ENCODE measurements at regions not wholly inside any gene's neighbourhood (a gene's known extent, or its start where the extent isn't known, plus 50 kb on each side); places are given as distances from the start of the nearest gene placed in this dataset.

- no TSS peak for BruUV-seq (replicated peaks)
- intact Hi-C loops (cut with micrococcal nuclease; ENCODE audit: unreplicated experiment): no loop called here
- Mint-ChIP-seq H3K4me3 (ENCODE audit: low read depth, unreplicated experiment) (no peak overlapping the region), H3K27ac (ENCODE audit: unreplicated experiment) (no peak overlapping the region), H3K4me1 (ENCODE audit: low read depth, unreplicated experiment) (no peaks in the 10 kb centered on the region), H3K9me3 (ENCODE audit: low read depth, unreplicated experiment) (no peaks in the 10 kb centered on the region), H3K36me3 (ENCODE audit: insufficient read depth, unreplicated experiment) (no peaks in the 10 kb centered on the region), H3K27me3 (ENCODE audit: unreplicated experiment) (no peaks in the 10 kb centered on the region)
- TF ChIP-seq, protein P1, sequence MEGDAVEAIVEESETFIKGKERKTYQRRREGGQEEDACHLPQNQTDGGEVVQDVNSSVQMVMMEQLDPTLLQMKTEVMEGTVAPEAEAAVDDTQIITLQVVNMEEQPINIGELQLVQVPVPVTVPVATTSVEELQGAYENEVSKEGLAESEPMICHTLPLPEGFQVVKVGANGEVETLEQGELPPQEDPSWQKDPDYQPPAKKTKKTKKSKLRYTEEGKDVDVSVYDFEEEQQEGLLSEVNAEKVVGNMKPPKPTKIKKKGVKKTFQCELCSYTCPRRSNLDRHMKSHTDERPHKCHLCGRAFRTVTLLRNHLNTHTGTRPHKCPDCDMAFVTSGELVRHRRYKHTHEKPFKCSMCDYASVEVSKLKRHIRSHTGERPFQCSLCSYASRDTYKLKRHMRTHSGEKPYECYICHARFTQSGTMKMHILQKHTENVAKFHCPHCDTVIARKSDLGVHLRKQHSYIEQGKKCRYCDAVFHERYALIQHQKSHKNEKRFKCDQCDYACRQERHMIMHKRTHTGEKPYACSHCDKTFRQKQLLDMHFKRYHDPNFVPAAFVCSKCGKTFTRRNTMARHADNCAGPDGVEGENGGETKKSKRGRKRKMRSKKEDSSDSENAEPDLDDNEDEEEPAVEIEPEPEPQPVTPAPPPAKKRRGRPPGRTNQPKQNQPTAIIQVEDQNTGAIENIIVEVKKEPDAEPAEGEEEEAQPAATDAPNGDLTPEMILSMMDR (IDR thresholded peaks at IDR 0.05; ENCODE audit: unreplicated experiment): no peak
- no peak for DNase-seq
- CTCF ChIA-PET: no interaction called here
Observed at GRCh38 chr6:98579941-98580340, 254.4 kb upstream of the POU3F2 start.

GRCh38 chr6:98581705-98582104 lies 252.7 kb upstream of the POU3F2 start:
- H3K36me3 Mint-ChIP-seq (ENCODE audit: insufficient read depth, unreplicated experiment): no peaks in the 10 kb centered on the region
- no peak overlapping the region for H3K27ac Mint-ChIP-seq (ENCODE audit: unreplicated experiment)
- no peaks in the 10 kb centered on the region for H3K9me3 Mint-ChIP-seq (ENCODE audit: low read depth, unreplicated experiment)
- no peaks in the 10 kb centered on the region for H3K4me1 Mint-ChIP-seq (ENCODE audit: low read depth, unreplicated experiment)
- H3K4me3 Mint-ChIP-seq (ENCODE audit: low read depth, unreplicated experiment): no peak overlapping the region
- intact Hi-C loops (cut with micrococcal nuclease; ENCODE audit: unreplicated experiment): no loop called here
- TF ChIP-seq, protein P1 (IDR thresholded peaks at IDR 0.05; ENCODE audit: unreplicated experiment): no peak
- no peak for DNase-seq
- peaks cover 11% of the 10 kb centered on the region for H3K27me3 Mint-ChIP-seq (ENCODE audit: unreplicated experiment)
- BruUV-seq (replicated peaks): no TSS peak
- CTCF ChIA-PET: no interaction called here

DNA sequence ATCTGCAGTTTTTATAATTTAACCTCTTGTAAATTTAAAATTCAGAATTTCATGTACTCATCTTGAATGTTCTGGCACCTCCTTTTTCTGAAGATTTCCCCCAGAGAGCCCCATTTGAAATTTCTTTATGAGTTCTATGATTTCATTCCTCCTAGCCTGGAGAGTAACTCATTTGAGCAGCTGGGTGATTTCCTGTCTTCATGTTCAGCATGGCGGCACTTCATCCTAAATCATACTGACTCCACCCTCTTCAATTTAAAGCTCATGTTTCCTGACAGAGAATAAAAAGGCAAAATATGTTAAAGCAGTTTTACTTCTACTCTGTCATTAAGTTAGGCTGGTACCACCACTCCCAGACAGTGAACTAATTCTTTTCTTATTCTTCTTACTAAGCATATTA lies 250.9 kb upstream of the POU3F2 start:
- Mint-ChIP-seq H3K27me3 (ENCODE audit: unreplicated experiment) (peaks cover 29% of the 10 kb centered on the region), H3K27ac (ENCODE audit: unreplicated experiment) (no peak overlapping the region), H3K9me3 (ENCODE audit: low read depth, unreplicated experiment) (no peaks in the 10 kb centered on the region), H3K4me3 (ENCODE audit: low read depth, unreplicated experiment) (no peak overlapping the region), H3K4me1 (ENCODE audit: low read depth, unreplicated experiment) (no peaks in the 10 kb centered on the region), H3K36me3 (ENCODE audit: insufficient read depth, unreplicated experiment) (no peaks in the 10 kb centered on the region)
- CTCF ChIA-PET: no interaction called here
- BruUV-seq (replicated peaks): no TSS peak
- intact Hi-C loops (cut with micrococcal nuclease; ENCODE audit: unreplicated experiment): no loop called here
- DNase-seq: no peak
- TF ChIP-seq, protein P1 (IDR thresholded peaks at IDR 0.05; ENCODE audit: unreplicated experiment): no peak

GRCh38 chr6:98586163-98586562 lies 248.2 kb upstream of the POU3F2 start:
- H3K9me3 Mint-ChIP-seq (ENCODE audit: low read depth, unreplicated experiment): no peaks in the 10 kb centered on the region

More at GRCh38 chr6:98586163-98586562, 248.2 kb upstream of the POU3F2 start:
- intact Hi-C loops (cut with micrococcal nuclease; ENCODE audit: unreplicated experiment): no loop called here
- peaks cover 40% of the 10 kb centered on the region for H3K27me3 Mint-ChIP-seq (ENCODE audit: unreplicated experiment)
- no peaks in the 10 kb centered on the region for H3K36me3 Mint-ChIP-seq (ENCODE audit: insufficient read depth, unreplicated experiment)
- no peaks in the 10 kb centered on the region for H3K4me1 Mint-ChIP-seq (ENCODE audit: low read depth, unreplicated experiment)
- no peak for DNase-seq
- TF ChIP-seq, protein P1 (IDR thresholded peaks at IDR 0.05; ENCODE audit: unreplicated experiment): no peak
- no peak overlapping the region for H3K4me3 Mint-ChIP-seq (ENCODE audit: low read depth, unreplicated experiment)
- no peak overlapping the region for H3K27ac Mint-ChIP-seq (ENCODE audit: unreplicated experiment)
- CTCF ChIA-PET: no interaction called here
- no TSS peak for BruUV-seq (replicated peaks)

Data from Calu3 (cell line).